Neural progenitor cell (in vitro differentiated cells): ENCODE measurements at regions not wholly inside any gene's neighbourhood (a gene's known extent, or its start where the extent isn't known, plus 50 kb on each side); places are given as distances from the start of the nearest gene placed in this dataset.

Source experiments
- DNase-seq: peaks from one replicate; pipeline ENCODE4 v3.0.0-alpha.2; 2016; ENCODE audit warnings: low spot score
- H2AFZ ChIP-seq: fragments of 200-600 bp; sonication (generic); replicated peaks from 2 replicates; pipeline ENCODE4 v1.6.1; 2016; ENCODE audit warnings: antibody characterized with exemption
- H3F3A ChIP-seq: fragments of 200-600 bp; sonication (generic); 2 replicates; pipeline ENCODE4 v1.6.1; 2016; ENCODE audit warnings: antibody characterized with exemption, low read depth
- H3K27ac ChIP-seq: fragments of 200-600 bp; sonication (generic); 2 replicates; pipeline ENCODE4 v1.5.1; 2016; ENCODE audit warnings: mild to moderate bottlenecking
- H3K27me3 ChIP-seq: fragments of 200-600 bp; sonication (generic); 2 replicates; pipeline ENCODE4 v1.6.1; 2016; ENCODE audit warnings: mild to moderate bottlenecking, moderate library complexity
- H3K36me3 ChIP-seq: fragments of 200-600 bp; sonication (generic); 2 replicates; pipeline ENCODE4 v1.5.1; 2016
- H3K4me1 ChIP-seq: fragments of 200-600 bp; sonication (generic); 2 replicates; pipeline ENCODE4 v1.6.1; 2016; ENCODE audit warnings: mixed run types
- H3K4me2 ChIP-seq: fragments of 200-600 bp; sonication (generic); 2 replicates; pipeline ENCODE4 v1.6.1; 2016
- H3K4me3 ChIP-seq: fragments of 200-600 bp; sonication (generic); 2 replicates; pipeline ENCODE4 v1.5.1; 2016
- H3K79me2 ChIP-seq: fragments of 200-600 bp; sonication (generic); 2 replicates; pipeline ENCODE4 v1.6.1; 2016; ENCODE audit warnings: low read depth
- H3K9ac ChIP-seq: fragments of 200-600 bp; sonication (generic); 2 replicates; pipeline ENCODE4 v1.6.1; 2016
- H3K9me3 ChIP-seq: fragments of 200-600 bp; sonication (generic); 2 replicates; pipeline ENCODE4 v1.5.1; 2016; ENCODE audit warnings: low read depth
- H4K20me1 ChIP-seq: fragments of 200-600 bp; sonication (generic); 2 replicates; pipeline ENCODE4 v1.6.1; 2016; ENCODE audit warnings: low read depth
- H3K27ac Mint-ChIP-seq: 3 replicates; pipeline ENCODE4 v1.8.0; 2021; ENCODE audit warnings: mixed read lengths
- H3K27me3 Mint-ChIP-seq: 2 replicates; pipeline ENCODE4 v1.8.0; 2022; ENCODE audit warnings: low read depth, mild to moderate bottlenecking, inconsistent platforms, moderate library complexity, mixed read lengths; ENCODE audit not compliant: insufficient read depth
- H3K36me3 Mint-ChIP-seq: 3 replicates; pipeline ENCODE4 v1.8.0; 2021; ENCODE audit warnings: mixed read lengths
- H3K4me1 Mint-ChIP-seq: 3 replicates; pipeline ENCODE4 v1.8.0; 2021; ENCODE audit warnings: mixed read lengths
- H3K4me3 Mint-ChIP-seq: 3 replicates; pipeline ENCODE4 v1.8.0; 2021; ENCODE audit warnings: mild to moderate bottlenecking, moderate library complexity, mixed read lengths
- H3K9me3 Mint-ChIP-seq: 3 replicates; pipeline ENCODE4 v1.8.0; 2020; ENCODE audit warnings: mixed read lengths
- EZH2 ChIP-seq: fragments of 200-600 bp; sonication (generic); IDR thresholded peaks from 2 replicates; pipeline ENCODE4 v1.6.1; 2017; ENCODE audit warnings: antibody characterized with exemption, mild to moderate bottlenecking, moderate library complexity
- EZH2phosphoT487 ChIP-seq: fragments of 200-600 bp; sonication (generic); IDR thresholded peaks from 2 replicates; pipeline ENCODE4 v1.6.1; 2017; ENCODE audit warnings: antibody characterized with exemption
- TF ChIP-seq, protein P1 (sequence below): fragments of 200-600 bp; sonication (generic); IDR thresholded peaks from 2 replicates; pipeline ENCODE4 v1.5.1; 2017; ENCODE audit warnings: antibody characterized with exemption, mild to moderate bottlenecking

DNA sequence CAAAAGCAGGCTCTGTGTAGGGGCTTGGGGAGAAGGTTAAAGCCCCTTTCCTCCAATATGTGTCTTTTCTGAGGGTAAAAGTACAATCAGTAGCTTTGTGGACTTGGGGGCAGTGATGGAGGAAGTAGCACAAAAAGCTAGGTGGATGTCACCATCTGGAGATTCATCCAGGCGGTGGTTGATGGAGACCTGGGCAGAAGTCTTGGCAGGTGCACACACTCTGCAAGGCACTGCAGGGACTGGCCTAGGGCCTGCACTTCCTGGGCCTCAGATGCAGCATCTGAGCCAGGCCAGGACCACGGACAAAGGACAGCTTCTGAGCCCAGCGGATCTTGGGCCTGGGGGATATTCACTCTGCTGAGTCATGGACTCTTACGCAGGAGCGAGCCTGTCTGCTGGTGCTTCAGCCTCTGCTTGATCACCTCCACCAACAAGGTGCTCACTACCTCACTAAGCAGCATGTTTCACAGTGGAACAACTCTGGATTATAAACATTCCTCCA is 391.1 kb downstream of the TNS1 start:
- Histone ChIP-seq H3K9ac (no peak overlapping the region), H3K9me3 (no peaks in the 10 kb centered on the region), H3K4me3 (no peak overlapping the region), H3K4me2 (no peak overlapping the region), H3K4me1 (peaks cover 6% of the 10 kb centered on the region), H3F3A (no peaks in the 10 kb centered on the region), H3K27me3 (no peaks in the 10 kb centered on the region), H2AFZ (no peak overlapping the region), H3K27ac (no peak overlapping the region), H4K20me1 (no peaks in the 10 kb centered on the region), H3K79me2 (no peaks in the 10 kb centered on the region), H3K36me3 (no peaks in the 10 kb centered on the region)
- Mint-ChIP-seq H3K27me3 (peaks cover 17% of the 10 kb centered on the region), H3K27ac (no peak overlapping the region), H3K4me3 (no peak overlapping the region), H3K36me3 (no peaks in the 10 kb centered on the region), H3K4me1 (peaks cover 29% of the 10 kb centered on the region), H3K9me3 (no peaks in the 10 kb centered on the region)
- DNase-seq, result no peak
- TF ChIP-seq, protein P1, sequence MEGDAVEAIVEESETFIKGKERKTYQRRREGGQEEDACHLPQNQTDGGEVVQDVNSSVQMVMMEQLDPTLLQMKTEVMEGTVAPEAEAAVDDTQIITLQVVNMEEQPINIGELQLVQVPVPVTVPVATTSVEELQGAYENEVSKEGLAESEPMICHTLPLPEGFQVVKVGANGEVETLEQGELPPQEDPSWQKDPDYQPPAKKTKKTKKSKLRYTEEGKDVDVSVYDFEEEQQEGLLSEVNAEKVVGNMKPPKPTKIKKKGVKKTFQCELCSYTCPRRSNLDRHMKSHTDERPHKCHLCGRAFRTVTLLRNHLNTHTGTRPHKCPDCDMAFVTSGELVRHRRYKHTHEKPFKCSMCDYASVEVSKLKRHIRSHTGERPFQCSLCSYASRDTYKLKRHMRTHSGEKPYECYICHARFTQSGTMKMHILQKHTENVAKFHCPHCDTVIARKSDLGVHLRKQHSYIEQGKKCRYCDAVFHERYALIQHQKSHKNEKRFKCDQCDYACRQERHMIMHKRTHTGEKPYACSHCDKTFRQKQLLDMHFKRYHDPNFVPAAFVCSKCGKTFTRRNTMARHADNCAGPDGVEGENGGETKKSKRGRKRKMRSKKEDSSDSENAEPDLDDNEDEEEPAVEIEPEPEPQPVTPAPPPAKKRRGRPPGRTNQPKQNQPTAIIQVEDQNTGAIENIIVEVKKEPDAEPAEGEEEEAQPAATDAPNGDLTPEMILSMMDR, result no peak
- TF ChIP-seq EZH2 (no peak), EZH2phosphoT487 (no peak)

DNA sequence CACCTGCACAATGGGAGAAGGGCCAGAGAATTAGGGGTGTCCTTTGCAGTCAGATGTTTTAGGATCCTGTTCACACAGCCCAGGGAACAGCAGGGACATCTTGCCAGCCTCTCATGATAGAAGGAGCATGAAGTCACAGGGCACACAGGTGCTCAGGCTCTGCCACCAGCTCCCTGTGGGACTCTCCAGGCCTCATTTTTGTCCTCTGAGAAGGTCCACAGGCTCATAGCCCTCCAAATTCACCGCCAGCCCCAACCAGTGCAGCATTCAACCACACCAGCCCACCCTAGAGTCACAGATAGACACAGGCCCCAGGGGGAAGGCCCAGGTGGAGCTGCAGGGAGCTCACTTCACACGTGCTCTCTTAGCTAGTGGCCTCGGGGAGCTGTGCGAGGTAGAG is 391.7 kb downstream of the TNS1 start:
- H3K36me3 ChIP-seq, result no peaks in the 10 kb centered on the region
- no peak overlapping the region for H2AFZ ChIP-seq
- peaks cover 28% of the 10 kb centered on the region for H3K4me1 Mint-ChIP-seq
- H3K27me3 ChIP-seq, result no peaks in the 10 kb centered on the region
- H3K4me2 ChIP-seq, result no peak overlapping the region
- no peak overlapping the region for H3K4me3 ChIP-seq
- H3K27ac Mint-ChIP-seq, result no peak overlapping the region
- no peaks in the 10 kb centered on the region for H3K9me3 Mint-ChIP-seq
- TF ChIP-seq, protein P1, result no peak
- TF ChIP-seq EZH2phosphoT487 (no peak), EZH2 (no peak)
- H3K4me3 Mint-ChIP-seq, result no peak overlapping the region
- H3K79me2 ChIP-seq, result no peaks in the 10 kb centered on the region
- H3K9ac ChIP-seq, result no peak overlapping the region
- peaks cover 6% of the 10 kb centered on the region for H3K4me1 ChIP-seq
- H3K27ac ChIP-seq, result no peak overlapping the region
- H3K36me3 Mint-ChIP-seq, result no peaks in the 10 kb centered on the region
- no peak for DNase-seq
- H3F3A ChIP-seq, result no peaks in the 10 kb centered on the region
- H3K9me3 ChIP-seq, result no peaks in the 10 kb centered on the region
- peaks cover 17% of the 10 kb centered on the region for H3K27me3 Mint-ChIP-seq
- no peaks in the 10 kb centered on the region for H4K20me1 ChIP-seq

DNA sequence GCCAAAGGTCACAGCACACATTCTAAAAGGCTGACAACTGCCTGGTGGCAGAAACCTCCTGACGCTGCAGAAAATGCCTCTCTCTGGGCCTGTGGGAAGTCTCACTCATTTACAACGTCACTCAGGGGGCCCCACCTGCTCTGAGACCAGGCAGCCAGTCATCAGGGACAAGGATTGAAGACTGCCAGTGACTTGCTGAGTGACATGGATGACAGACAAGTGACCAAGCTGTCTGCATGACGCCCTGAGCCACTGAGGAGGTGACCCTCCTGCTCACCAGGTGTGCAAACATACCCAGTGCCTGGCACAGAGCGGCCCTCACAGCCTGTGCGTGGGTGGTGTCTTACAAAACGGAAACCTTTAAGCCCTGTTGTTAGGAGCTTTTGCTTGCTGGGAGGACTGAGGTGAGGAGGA is 392.4 kb downstream of the TNS1 start:
- no peaks in the 10 kb centered on the region for H3K79me2 ChIP-seq
- Mint-ChIP-seq H3K4me3 (no peak overlapping the region), H3K27ac (no peak overlapping the region), H3K36me3 (no peaks in the 10 kb centered on the region), H3K9me3 (no peaks in the 10 kb centered on the region), H3K27me3 (peaks cover 17% of the 10 kb centered on the region), H3K4me1 (peaks cover 28% of the 10 kb centered on the region)
- no peaks in the 10 kb centered on the region for H3K36me3 ChIP-seq
- no peak for DNase-seq
- no peaks in the 10 kb centered on the region for H3F3A ChIP-seq
- H2AFZ ChIP-seq, result no peak overlapping the region
- no peak overlapping the region for H3K27ac ChIP-seq
- no peak overlapping the region for H3K4me2 ChIP-seq
- no peaks in the 10 kb centered on the region for H3K9me3 ChIP-seq
- H3K9ac ChIP-seq, result no peak overlapping the region
- no peaks in the 10 kb centered on the region for H4K20me1 ChIP-seq
- H3K4me1 ChIP-seq, result peaks cover 6% of the 10 kb centered on the region
- TF ChIP-seq EZH2phosphoT487, result no peak
- TF ChIP-seq, protein P1, result no peak
- TF ChIP-seq EZH2, result no peak
- H3K27me3 ChIP-seq, result no peaks in the 10 kb centered on the region
- no peak overlapping the region for H3K4me3 ChIP-seq
